Sigmoid colon (tissue), 6 donors: ENCODE measurements at regions not wholly inside any gene's neighbourhood (a gene's known extent, or its start where the extent isn't known, plus 50 kb on each side); places are given as distances from the start of the nearest gene placed in this dataset.

Experiments
- DNase-seq: peaks from one replicate; pipeline ENCODE4 v3.0.0-alpha.2; 2019
- H3K27ac ChIP-seq, 4 donors: fragments of 200-600 bp; sonication (generic); one replicate each; pipeline ENCODE4 v1.5.1; 2016 to 2019; ENCODE audit warnings: mild to moderate bottlenecking in 1 of 4
- H3K27me3 ChIP-seq, 3 donors: fragments of 200-600 bp; sonication (generic); one replicate each; pipeline ENCODE4 v1.5.1; 2019; ENCODE audit warnings: mild to moderate bottlenecking in 1 of 3
- H3K36me3 ChIP-seq, 4 donors: fragments of 200-600 bp; sonication (generic); one replicate each; pipeline ENCODE4 v1.5.1; 2016 to 2019
- H3K4me1 ChIP-seq, 4 donors: fragments of 200-600 bp; sonication (generic); one replicate each; pipeline ENCODE4 v1.5.1; 2017 to 2019
- H3K4me3 ChIP-seq, 4 donors: fragments of 200-600 bp; sonication (generic); one replicate each; pipeline ENCODE4 v1.5.1; 2017 to 2019; ENCODE audit warnings: mild to moderate bottlenecking in 2 of 4, moderate library complexity in 1 of 4
- H3K9me3 ChIP-seq, 4 donors: fragments of 200-600 bp in 3 of 4; sonication (generic) in 3 of 4; one replicate each; pipeline versions ENCODE4 v1.5.1 to v1.6.1; 2013 to 2019
- CTCF ChIP-seq, 4 experiments: fragments of 450-650 bp in 3 of 4; fragments of 200-600 bp in 1 of 4; IDR thresholded peaks; one replicate each; pipeline ENCODE4 v1.5.1; 2016 to 2019; ENCODE audit warnings: antibody characterized with exemption in 4 of 4, mild to moderate bottlenecking in 3 of 4, moderate library complexity in 2 of 4
- EP300 ChIP-seq, 4 donors: sonication (generic); formaldehyde crosslinking; IDR thresholded peaks; one replicate each; pipeline ENCODE4 v1.6.1; 2017; ENCODE audit warnings: antibody characterized with exemption in 4 of 4
- POLR2A ChIP-seq, 2 donors: fragments of 450-650 bp; IDR thresholded peaks; one replicate each; pipeline ENCODE4 v1.6.1; 2016; ENCODE audit warnings: antibody characterized with exemption in 2 of 2, mild to moderate bottlenecking in 2 of 2, moderate library complexity in 2 of 2
- POLR2AphosphoS5 ChIP-seq, 4 donors: sonication (generic); formaldehyde crosslinking; IDR thresholded peaks; one replicate each; pipeline ENCODE4 v1.6.1; 2017; ENCODE audit warnings: antibody characterized with exemption in 4 of 4
- WGBS, 2 donors: extraction: QIAGEN DNeasy Blood & Tissue Kit; methylation state at CpG; one replicate each; pipeline ENCODE4 v1.1.7; 2013; 5-methylcytosine and 5-hydroxymethylcytosine counted together
- intact Hi-C: fragments of 100-400 bp; cut with DNase I; formaldehyde crosslinking; loops from one replicate; pipeline ENCODE4 v1.15.1; 2023
- donor health status: healthy with polysubstance abuse.
- donor health status: healthy.

DNA sequence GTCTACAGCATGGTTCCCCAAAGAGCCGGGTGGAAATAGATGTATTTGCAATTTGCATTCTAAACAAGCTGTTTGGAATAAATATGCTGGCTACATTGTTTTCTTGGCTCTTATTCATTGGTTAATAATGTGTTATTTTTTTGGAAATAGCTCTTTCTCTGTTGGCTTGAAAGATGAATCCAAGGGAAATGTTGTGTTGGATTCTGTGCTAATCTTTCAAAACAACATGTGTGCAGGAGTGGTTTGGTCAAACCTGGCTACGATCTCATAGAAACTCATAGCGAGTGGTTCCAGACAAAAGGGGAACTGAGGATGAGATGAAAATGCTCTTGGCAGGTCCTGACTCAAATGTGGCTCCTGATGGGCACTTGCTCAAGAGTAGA is 63.7 kb upstream of the CXCL14 start:
- 72 to 86% methylated on average over 3 of the region's 3 CpGs for WGBS, 2 donors
- Histone ChIP-seq H3K9me3 (no peaks in the 10 kb centered on the region), H3K4me3 (no peak overlapping the region), H3K27ac (no peak overlapping the region), H3K4me1 (no peaks in the 10 kb centered on the region), H3K36me3 (no peaks in the 10 kb centered on the region), H3K27me3 (no peaks in the 10 kb centered on the region)
- intact Hi-C loops = no loop called here
- no peak for TF ChIP-seq EP300 (IDR thresholded peaks at IDR 0.05)
- TF ChIP-seq CTCF (IDR thresholded peaks at IDR 0.05) = no peak
- no peak for TF ChIP-seq POLR2AphosphoS5 (IDR thresholded peaks at IDR 0.05)
- TF ChIP-seq POLR2A (IDR thresholded peaks at IDR 0.05) = no peak
- no peak for DNase-seq

DNA sequence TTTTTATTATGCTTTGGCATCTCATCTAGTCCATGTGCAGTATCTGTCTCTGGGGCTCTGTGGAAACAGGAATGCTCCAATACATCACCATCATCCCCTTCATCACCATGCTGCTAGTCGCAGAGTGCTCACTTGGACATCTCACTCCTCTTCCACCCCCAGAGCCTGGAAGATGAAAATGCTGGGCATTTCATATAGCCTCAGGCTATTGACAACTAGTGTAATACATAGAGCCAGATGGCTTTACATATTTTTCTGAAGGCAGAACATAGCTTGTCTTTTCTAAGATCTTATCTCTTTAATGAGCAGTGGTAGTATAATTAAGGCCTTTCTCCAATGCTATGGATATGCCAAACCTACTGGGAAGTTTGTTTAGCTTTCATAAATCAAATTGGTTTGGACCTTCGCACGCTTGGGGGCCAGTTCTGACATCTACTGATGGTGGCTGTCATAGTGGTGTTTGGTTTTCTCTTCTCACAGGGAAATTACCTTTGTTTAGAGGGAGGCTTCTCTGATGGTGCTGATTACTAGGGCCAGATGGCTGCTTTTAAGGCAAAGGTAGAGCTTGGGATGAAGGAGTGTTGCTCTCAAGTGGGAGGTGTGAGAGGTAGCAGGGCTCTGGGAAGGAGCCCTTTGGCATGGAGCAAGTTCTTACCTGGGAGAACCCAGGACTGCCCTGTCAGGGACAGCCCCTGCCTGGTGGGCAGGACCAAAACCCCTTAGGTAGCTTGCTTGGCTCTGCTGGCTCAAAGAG is 63.1 kb upstream of the CXCL14 start:
- Histone ChIP-seq H3K27ac (no peak overlapping the region), H3K36me3 (no peaks in the 10 kb centered on the region), H3K4me1 (no peaks in the 10 kb centered on the region), H3K4me3 (no peak overlapping the region), H3K27me3 (no peaks in the 10 kb centered on the region), H3K9me3 (no peaks in the 10 kb centered on the region)
- intact Hi-C loops = no loop called here
- TF ChIP-seq EP300 (IDR thresholded peaks at IDR 0.05) (no peak), POLR2AphosphoS5 (IDR thresholded peaks at IDR 0.05) (no peak)
- DNase-seq = no peak
- 63 to 71% methylated on average over 3 of the region's 3 CpGs for WGBS, 2 donors

DNA sequence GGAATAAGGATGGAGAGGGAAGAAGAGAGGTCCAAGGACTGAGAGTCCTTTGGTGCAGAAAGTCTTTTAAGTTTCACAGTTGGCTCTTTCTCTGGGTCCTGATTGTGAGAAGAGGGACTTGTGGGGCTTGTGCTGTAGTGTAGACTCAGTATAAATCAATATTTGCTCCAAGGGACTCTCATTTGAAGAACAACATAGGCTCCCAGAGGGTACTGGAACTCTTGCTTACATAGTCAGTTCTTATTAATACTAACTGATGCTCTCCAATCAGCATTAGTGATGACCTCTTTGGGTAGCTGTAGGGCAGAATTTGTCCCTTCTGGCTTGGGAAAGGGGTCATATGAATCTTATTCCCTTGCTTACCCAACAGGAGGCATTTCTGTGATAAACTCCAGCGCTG is 62.5 kb upstream of the CXCL14 start:
- TF ChIP-seq EP300 (IDR thresholded peaks at IDR 0.05) (no peak), POLR2AphosphoS5 (IDR thresholded peaks at IDR 0.05) (no peak)

DNA sequence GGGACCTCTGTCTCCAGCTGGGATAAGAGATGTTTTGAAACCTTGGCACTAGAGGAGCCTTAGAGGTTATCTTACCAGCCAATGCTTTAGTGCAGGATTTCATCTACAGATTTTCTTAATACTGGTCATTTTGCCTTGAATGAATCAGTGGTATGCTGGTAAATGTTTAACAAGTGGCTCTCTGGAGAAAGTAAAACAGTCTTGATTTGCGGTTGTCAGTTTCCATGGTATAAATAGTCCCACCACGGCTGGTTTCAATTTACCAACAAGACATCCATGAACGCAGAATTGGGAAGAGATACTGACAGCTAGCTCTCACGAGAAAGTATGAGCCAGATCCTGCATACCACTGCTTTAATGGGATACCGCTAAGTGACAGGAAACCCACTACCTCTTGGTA is 56.7 kb upstream of the CXCL14 start:
- H3K27me3 ChIP-seq = peaks cover 0 to 9% (median 0%) of the 10 kb centered on the region in 3 donors
- no peaks in the 10 kb centered on the region for H3K9me3 ChIP-seq
- no peaks in the 10 kb centered on the region for H3K36me3 ChIP-seq
- 63 to 73% methylated on average over 5 of the region's 5 CpGs for WGBS, 2 donors
- DNase-seq = no peak
- no peaks in the 10 kb centered on the region for H3K4me1 ChIP-seq
- no peak for TF ChIP-seq CTCF (IDR thresholded peaks at IDR 0.05)
- no peak for TF ChIP-seq POLR2AphosphoS5 (IDR thresholded peaks at IDR 0.05)
- no peak for TF ChIP-seq POLR2A (IDR thresholded peaks at IDR 0.05)
- TF ChIP-seq EP300 (IDR thresholded peaks at IDR 0.05) = no peak
- intact Hi-C loops = no loop called here
- H3K27ac ChIP-seq = no peak overlapping the region
- H3K4me3 ChIP-seq = no peak overlapping the region

More for the DNA sequence above, 62.5 kb upstream of the CXCL14 start:
- intact Hi-C loops = no loop called here
- no peak for DNase-seq
- Histone ChIP-seq H3K27me3 (no peaks in the 10 kb centered on the region), H3K9me3 (no peaks in the 10 kb centered on the region), H3K27ac (no peak overlapping the region), H3K36me3 (no peaks in the 10 kb centered on the region), H3K4me3 (no peak overlapping the region), H3K4me1 (no peaks in the 10 kb centered on the region)
- 90 to 96% methylated on average over 1 of the region's 1 CpG for WGBS, 2 donors

DNA sequence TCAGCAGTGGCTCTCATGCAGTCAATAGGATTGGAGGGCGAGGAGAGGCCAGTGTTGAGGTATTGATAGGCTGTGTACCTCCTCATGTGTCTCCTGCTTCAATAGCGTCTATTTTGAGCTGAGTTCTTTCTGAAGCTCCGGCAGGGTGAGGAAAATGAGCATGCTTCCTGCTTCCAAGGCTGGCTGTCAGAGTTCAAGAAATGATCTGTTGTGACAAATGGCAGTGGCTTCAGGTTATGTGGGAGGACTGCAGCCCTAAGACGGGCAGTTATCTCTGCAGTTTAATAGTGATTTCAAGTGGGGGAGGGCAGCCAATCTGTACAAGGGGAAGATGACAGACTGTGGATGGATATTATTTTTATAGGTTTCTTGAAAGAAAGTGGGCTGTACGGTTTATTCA is 54.0 kb upstream of the CXCL14 start:
- TF ChIP-seq POLR2A (IDR thresholded peaks at IDR 0.05) (no peak), POLR2AphosphoS5 (IDR thresholded peaks at IDR 0.05) (no peak), EP300 (IDR thresholded peaks at IDR 0.05) (no peak)
- WGBS, 2 donors = 79 to 87% methylated on average over 5 of the region's 5 CpGs

DNA sequence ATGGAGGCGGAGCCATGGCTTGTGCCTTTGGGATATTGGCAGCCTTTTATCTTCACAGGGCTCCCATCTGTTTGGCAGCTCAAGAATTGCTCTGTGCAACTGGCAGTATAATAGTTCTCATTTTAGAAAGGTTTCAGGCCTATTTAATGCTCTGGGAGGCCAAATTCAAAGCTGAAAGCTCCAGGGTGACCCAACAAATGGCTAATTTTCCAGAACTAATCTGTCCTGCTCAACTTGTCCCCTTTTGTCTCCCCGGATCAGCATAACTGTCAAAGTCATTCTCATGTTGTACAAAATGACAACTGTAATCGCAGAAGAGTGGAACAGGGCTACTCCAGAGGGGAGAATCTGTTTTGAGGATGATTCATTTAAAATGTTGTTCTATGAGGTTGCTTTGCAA is 52.6 kb upstream of the CXCL14 start:
- peaks cover 0 to 4% (median 2%) of the 10 kb centered on the region in 4 donors for H3K4me1 ChIP-seq
- DNase-seq = no peak
- intact Hi-C loops = no loop called here
- H3K4me3 ChIP-seq = no peak overlapping the region
- H3K9me3 ChIP-seq = no peaks in the 10 kb centered on the region
- H3K36me3 ChIP-seq = no peaks in the 10 kb centered on the region
- 94% methylated on average over 3 of the region's 3 CpGs for WGBS, 2 donors
- no peak overlapping the region for H3K27ac ChIP-seq
- peaks cover 0 to 9% (median 0%) of the 10 kb centered on the region in 3 donors for H3K27me3 ChIP-seq
- TF ChIP-seq POLR2AphosphoS5 (IDR thresholded peaks at IDR 0.05) (no peak), POLR2A (IDR thresholded peaks at IDR 0.05) (no peak), CTCF (IDR thresholded peaks at IDR 0.05) (no peak), EP300 (IDR thresholded peaks at IDR 0.05) (no peak)

More for the DNA sequence above, 54.0 kb upstream of the CXCL14 start:
- Histone ChIP-seq H3K27ac (no peak overlapping the region), H3K4me3 (no peak overlapping the region), H3K4me1 (no peaks in the 10 kb centered on the region), H3K9me3 (no peaks in the 10 kb centered on the region), H3K27me3 (peaks cover 0 to 9% (median 0%) of the 10 kb centered on the region in 3 donors), H3K36me3 (no peaks in the 10 kb centered on the region)
- intact Hi-C loops = no loop called here
- DNase-seq = no peak
